ENCODE measurements at regions not wholly inside any gene's neighbourhood (a gene's known extent, or its start where the extent isn't known, plus 50 kb on each side); places are given as distances from the start of the nearest gene placed in this dataset.

DNA sequence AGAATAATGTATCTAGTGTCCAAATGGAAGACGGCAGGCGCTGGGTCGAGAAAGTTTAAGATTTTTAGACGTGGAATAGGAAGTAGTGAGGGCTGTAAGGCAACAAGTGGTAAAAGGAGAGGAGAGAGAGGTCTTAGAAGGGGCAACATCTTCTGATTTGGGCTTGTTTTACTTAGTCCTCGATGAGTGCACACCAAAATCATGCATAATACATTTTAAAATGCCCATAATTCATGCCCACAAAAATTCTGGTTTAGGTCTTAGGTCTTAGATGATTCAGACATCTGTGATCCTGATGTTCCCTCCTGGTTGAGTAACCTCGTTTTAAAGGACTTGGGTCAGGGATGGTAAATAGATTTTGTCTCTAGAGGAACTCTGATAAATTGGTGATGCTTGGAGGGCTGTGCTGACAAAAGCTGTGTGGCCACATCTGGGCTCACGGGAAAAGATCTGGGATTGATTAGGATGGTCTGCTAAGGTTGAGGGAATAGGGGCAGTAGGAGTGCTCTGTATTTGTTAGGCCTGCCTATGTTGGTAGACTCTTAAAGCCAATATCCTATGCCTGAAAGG is 476.3 kb downstream of the CCDC171 start:
- intact Hi-C loops (cut with micrococcal nuclease), result no loop called here
- TF ChIP-seq SRF (IDR thresholded peaks at IDR 0.05; ENCODE audit: low read depth) (no peak), ZNF274 (IDR thresholded peaks at IDR 0.05; ENCODE audit: low read depth, low read length) (no peak), EZH2phosphoT487 (IDR thresholded peaks at IDR 0.05; ENCODE audit: borderline replicate concordance) (no peak), EGR1 (IDR thresholded peaks at IDR 0.05; ENCODE audit: low read depth) (no peak), TCF7L2 (IDR thresholded peaks at IDR 0.05; ENCODE audit: borderline replicate concordance, extremely low read depth, insufficient read depth, insufficient read length) (no peak), POLR2A (IDR thresholded peaks at IDR 0.05; ENCODE audit: borderline replicate concordance, extremely low read depth, insufficient read depth, insufficient read length) (no peak), JUND (IDR thresholded peaks at IDR 0.05) (no peak), CBX3 (IDR thresholded peaks at IDR 0.05; ENCODE audit: low read depth) (no peak), ZFX (IDR thresholded peaks at IDR 0.05) (no peak), POLR2AphosphoS5 (IDR thresholded peaks at IDR 0.05; ENCODE audit: low read depth, low read length) (no peak), SIN3A (IDR thresholded peaks at IDR 0.05; ENCODE audit: low read depth) (no peak), YY1 (IDR thresholded peaks at IDR 0.05; ENCODE audit: extremely low read depth, insufficient replicate concordance, low read depth, low read length) (no peak), EZH2 (IDR thresholded peaks at IDR 0.05) (no peak), RAD21 (IDR thresholded peaks at IDR 0.05; ENCODE audit: low read depth) (no peak)
- TF ChIP-seq, protein P1, sequence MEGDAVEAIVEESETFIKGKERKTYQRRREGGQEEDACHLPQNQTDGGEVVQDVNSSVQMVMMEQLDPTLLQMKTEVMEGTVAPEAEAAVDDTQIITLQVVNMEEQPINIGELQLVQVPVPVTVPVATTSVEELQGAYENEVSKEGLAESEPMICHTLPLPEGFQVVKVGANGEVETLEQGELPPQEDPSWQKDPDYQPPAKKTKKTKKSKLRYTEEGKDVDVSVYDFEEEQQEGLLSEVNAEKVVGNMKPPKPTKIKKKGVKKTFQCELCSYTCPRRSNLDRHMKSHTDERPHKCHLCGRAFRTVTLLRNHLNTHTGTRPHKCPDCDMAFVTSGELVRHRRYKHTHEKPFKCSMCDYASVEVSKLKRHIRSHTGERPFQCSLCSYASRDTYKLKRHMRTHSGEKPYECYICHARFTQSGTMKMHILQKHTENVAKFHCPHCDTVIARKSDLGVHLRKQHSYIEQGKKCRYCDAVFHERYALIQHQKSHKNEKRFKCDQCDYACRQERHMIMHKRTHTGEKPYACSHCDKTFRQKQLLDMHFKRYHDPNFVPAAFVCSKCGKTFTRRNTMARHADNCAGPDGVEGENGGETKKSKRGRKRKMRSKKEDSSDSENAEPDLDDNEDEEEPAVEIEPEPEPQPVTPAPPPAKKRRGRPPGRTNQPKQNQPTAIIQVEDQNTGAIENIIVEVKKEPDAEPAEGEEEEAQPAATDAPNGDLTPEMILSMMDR (IDR thresholded peaks at IDR 0.05 in 2 of 3, conservative IDR thresholded peaks at IDR 0.05 in 1 of 3; ENCODE audit: borderline replicate concordance in 1 of 3, insufficient read depth in 1 of 3, low read depth in 2 of 3, low read length in 2 of 3), result no peak
- TF ChIP-seq, protein P2, sequence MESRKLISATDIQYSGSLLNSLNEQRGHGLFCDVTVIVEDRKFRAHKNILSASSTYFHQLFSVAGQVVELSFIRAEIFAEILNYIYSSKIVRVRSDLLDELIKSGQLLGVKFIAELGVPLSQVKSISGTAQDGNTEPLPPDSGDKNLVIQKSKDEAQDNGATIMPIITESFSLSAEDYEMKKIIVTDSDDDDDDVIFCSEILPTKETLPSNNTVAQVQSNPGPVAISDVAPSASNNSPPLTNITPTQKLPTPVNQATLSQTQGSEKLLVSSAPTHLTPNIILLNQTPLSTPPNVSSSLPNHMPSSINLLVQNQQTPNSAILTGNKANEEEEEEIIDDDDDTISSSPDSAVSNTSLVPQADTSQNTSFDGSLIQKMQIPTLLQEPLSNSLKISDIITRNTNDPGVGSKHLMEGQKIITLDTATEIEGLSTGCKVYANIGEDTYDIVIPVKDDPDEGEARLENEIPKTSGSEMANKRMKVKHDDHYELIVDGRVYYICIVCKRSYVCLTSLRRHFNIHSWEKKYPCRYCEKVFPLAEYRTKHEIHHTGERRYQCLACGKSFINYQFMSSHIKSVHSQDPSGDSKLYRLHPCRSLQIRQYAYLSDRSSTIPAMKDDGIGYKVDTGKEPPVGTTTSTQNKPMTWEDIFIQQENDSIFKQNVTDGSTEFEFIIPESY (IDR thresholded peaks at IDR 0.05; ENCODE audit: extremely low read depth, insufficient replicate concordance, low read length), result no peak
- TF ChIP-seq, protein P3, sequence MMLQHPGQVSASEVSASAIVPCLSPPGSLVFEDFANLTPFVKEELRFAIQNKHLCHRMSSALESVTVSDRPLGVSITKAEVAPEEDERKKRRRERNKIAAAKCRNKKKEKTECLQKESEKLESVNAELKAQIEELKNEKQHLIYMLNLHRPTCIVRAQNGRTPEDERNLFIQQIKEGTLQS (IDR thresholded peaks at IDR 0.05), result no peak
- TF ChIP-seq, protein P4, sequence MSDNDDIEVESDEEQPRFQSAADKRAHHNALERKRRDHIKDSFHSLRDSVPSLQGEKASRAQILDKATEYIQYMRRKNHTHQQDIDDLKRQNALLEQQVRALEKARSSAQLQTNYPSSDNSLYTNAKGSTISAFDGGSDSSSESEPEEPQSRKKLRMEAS (IDR thresholded peaks at IDR 0.05), result no peak
- Histone ChIP-seq H3K4me2 (ENCODE audit: low read length) (no peak overlapping the region), H3K79me2 (ENCODE audit: insufficient read depth, low read length) (no peaks in the 10 kb centered on the region), H4K20me1 (ENCODE audit: insufficient read depth) (no peaks in the 10 kb centered on the region), H3K9me2 (ENCODE audit: insufficient read depth) (no peaks in the 10 kb centered on the region), H3K9me3 (ENCODE audit: control insufficient read depth in 1 of 2, insufficient read depth in 1 of 2, low read depth in 1 of 2, low read length in 2 of 2) (no peaks in the 10 kb centered on the region), H3K4me3 (replicated peaks in 1 of 2; ENCODE audit: low read depth in 1 of 2, low read length in 2 of 2) (no peak overlapping the region), H3K36me3 (ENCODE audit: control insufficient read depth in 1 of 2, insufficient read depth in 2 of 2, low read length in 2 of 2) (no peaks in the 10 kb centered on the region), H2AFZ (ENCODE audit: low read depth, low read length, poor library complexity, severe bottlenecking) (no peak overlapping the region), H3K27ac (ENCODE audit: low read depth, low read length) (no peak overlapping the region), H3K4me1 (ENCODE audit: control insufficient read depth in 1 of 2, insufficient read depth in 2 of 2, low read length in 2 of 2) (peaks cover 10 to 38% of the 10 kb centered on the region in 2 experiments), H3K9ac (ENCODE audit: low read length) (no peak overlapping the region), H3K27me3 (ENCODE audit: insufficient read depth, low read length) (no peaks in the 10 kb centered on the region)
- BruUV-seq (replicated peaks), result no TSS peak
- ATAC-seq (no peak), DNase-seq (ENCODE audit: low read depth, low spot score) (no peak)
- ChIA-PET RAD21 (ENCODE audit: low non-redundant PET in 1 of 2, low total read pairs in 2 of 2, uncharacterized antibody in 2 of 2, unreplicated experiment in 2 of 2) (no interaction called here), CTCF (no interaction called here), POLR2A (no interaction called here)
